Endodermal cell (in vitro differentiated cells): ENCODE measurements at regions not wholly inside any gene's neighbourhood (a gene's known extent, or its start where the extent isn't known, plus 50 kb on each side); places are given as distances from the start of the nearest gene placed in this dataset.

Experiments
- DNase-seq: peaks from one replicate; pipeline ENCODE4 v3.0.0-alpha.2; 2017
- H3K27ac ChIP-seq: 2 replicates; pipeline ENCODE4 v1.5.1; 2013; ENCODE audit warnings: mild to moderate bottlenecking, low read depth, low read length, moderate library complexity
- H3K27me3 ChIP-seq: 2 replicates; pipeline ENCODE4 v1.6.1; 2013; ENCODE audit warnings: mild to moderate bottlenecking, low read length, moderate library complexity; ENCODE audit not compliant: insufficient read depth, control insufficient read depth, poor library complexity, severe bottlenecking
- H3K36me3 ChIP-seq: 2 replicates; pipeline ENCODE4 v1.7.0; 2013; ENCODE audit warnings: mild to moderate bottlenecking, low read length, moderate library complexity; ENCODE audit not compliant: control insufficient read depth, insufficient read depth
- H3K4me1 ChIP-seq: one replicate; pipeline ENCODE4 v1.7.0; 2013; ENCODE audit warnings: low read length; ENCODE audit not compliant: control insufficient read depth, insufficient read depth
- H3K4me3 ChIP-seq: 2 replicates; pipeline ENCODE4 v1.5.1; 2013; ENCODE audit warnings: mild to moderate bottlenecking, low read length, moderate library complexity
- H3K9ac ChIP-seq: 2 replicates; pipeline ENCODE4 v1.6.1; 2013; ENCODE audit warnings: mild to moderate bottlenecking, low read length, moderate library complexity; ENCODE audit not compliant: poor library complexity, severe bottlenecking; ENCODE audit errors: extremely low read depth
- H3K9me3 ChIP-seq: 2 replicates; pipeline ENCODE4 v1.6.1; 2013; ENCODE audit warnings: mild to moderate bottlenecking, low read length, moderate library complexity; ENCODE audit not compliant: control insufficient read depth
- H3K27ac Mint-ChIP-seq: 2 replicates; pipeline ENCODE4 v1.8.0; 2020; ENCODE audit warnings: mixed read lengths
- H3K27me3 Mint-ChIP-seq: 2 replicates; pipeline ENCODE4 v1.8.0; 2021; ENCODE audit warnings: mild to moderate bottlenecking, mixed read lengths; ENCODE audit not compliant: insufficient read depth
- H3K36me3 Mint-ChIP-seq: 2 replicates; pipeline ENCODE4 v1.8.0; 2020; ENCODE audit warnings: low read depth, mixed read lengths
- H3K4me1 Mint-ChIP-seq: 2 replicates; pipeline ENCODE4 v1.8.0; 2020; ENCODE audit warnings: mixed read lengths
- H3K4me3 Mint-ChIP-seq: 2 replicates; pipeline ENCODE4 v1.8.0; 2020; ENCODE audit warnings: mild to moderate bottlenecking, moderate library complexity, mixed read lengths
- H3K9me3 Mint-ChIP-seq: 2 replicates; pipeline ENCODE4 v1.8.0; 2020; ENCODE audit warnings: mild to moderate bottlenecking, mixed read lengths
- WGBS, 2 experiments: methylation state at CpG; one replicate each; pipeline versions ENCODE4 v1.1.5 to v1.1.7; 2013; ENCODE audit warnings: missing lambda C conversion rate in 2 of 2, mixed read lengths in 1 of 2; ENCODE audit not compliant: insufficient coverage in 1 of 2, insufficient read length in 1 of 2; 5-methylcytosine and 5-hydroxymethylcytosine counted together
- TF ChIP-seq, protein P1 (sequence below): fragments of 200-600 bp; sonication (generic); conservative IDR thresholded peaks from 2 replicates; pipeline ENCODE4 v1.5.0; 2021; ENCODE audit warnings: antibody characterized with exemption, mild to moderate bottlenecking

DNA sequence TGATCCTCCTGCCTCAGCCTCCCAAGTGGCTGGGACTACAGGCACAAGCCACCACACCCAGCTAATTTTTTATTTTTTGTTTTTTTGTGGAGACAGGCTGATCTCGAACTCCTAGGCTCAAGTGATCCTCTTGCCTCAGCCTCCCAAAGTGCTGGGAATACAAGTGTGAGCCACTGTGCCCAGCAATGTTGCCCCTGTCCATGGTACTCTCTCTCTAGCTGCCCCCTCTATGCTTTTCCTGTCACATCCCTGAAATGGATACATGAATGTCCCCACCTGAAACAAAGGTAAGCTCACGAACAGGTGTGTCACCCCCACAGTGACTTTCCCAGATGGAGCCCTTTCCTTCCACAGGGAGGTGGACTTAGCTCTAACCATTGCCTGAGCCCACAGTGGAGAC lies 141.1 kb upstream of the MGMT start:
- Histone ChIP-seq H3K36me3 (no peaks in the 10 kb centered on the region), H3K4me1 (no peaks in the 10 kb centered on the region), H3K27ac (no peak overlapping the region), H3K27me3 (no peaks in the 10 kb centered on the region), H3K9me3 (no peaks in the 10 kb centered on the region), H3K9ac (no peak overlapping the region), H3K4me3 (no peak overlapping the region)
- Mint-ChIP-seq H3K36me3 (no peaks in the 10 kb centered on the region), H3K27ac (no peak overlapping the region), H3K4me3 (no peak overlapping the region), H3K4me1 (peaks cover 7% of the 10 kb centered on the region), H3K9me3 (no peaks in the 10 kb centered on the region), H3K27me3 (peaks cover 2% of the 10 kb centered on the region)
- DNase-seq: no peak
- WGBS, 2 experiments: 80 to 87% methylated on average over 1 to 2 of the region's 2 CpGs
- TF ChIP-seq, protein P1, sequence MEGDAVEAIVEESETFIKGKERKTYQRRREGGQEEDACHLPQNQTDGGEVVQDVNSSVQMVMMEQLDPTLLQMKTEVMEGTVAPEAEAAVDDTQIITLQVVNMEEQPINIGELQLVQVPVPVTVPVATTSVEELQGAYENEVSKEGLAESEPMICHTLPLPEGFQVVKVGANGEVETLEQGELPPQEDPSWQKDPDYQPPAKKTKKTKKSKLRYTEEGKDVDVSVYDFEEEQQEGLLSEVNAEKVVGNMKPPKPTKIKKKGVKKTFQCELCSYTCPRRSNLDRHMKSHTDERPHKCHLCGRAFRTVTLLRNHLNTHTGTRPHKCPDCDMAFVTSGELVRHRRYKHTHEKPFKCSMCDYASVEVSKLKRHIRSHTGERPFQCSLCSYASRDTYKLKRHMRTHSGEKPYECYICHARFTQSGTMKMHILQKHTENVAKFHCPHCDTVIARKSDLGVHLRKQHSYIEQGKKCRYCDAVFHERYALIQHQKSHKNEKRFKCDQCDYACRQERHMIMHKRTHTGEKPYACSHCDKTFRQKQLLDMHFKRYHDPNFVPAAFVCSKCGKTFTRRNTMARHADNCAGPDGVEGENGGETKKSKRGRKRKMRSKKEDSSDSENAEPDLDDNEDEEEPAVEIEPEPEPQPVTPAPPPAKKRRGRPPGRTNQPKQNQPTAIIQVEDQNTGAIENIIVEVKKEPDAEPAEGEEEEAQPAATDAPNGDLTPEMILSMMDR: no peak

DNA sequence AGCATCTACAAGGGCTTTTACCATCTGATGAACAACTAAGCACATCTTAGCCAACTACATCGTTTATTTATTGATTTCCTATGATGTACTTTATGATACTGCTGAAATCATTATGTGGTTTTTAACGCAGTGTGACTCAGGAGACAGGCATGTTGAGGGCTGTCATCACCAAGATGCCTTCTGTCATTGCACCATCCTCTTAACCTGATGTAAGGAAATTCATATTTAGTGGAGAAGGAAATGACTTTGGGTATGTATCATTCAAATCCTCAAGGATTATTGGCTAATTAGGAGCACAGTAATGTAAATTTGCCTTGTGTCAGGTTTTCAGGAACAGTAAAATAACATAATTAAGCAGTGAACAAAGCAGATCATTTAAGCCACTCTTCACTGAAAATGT lies 138.5 kb upstream of the MGMT start:
- Mint-ChIP-seq H3K27me3 (no peaks in the 10 kb centered on the region), H3K9me3 (no peaks in the 10 kb centered on the region), H3K4me1 (peaks cover 2% of the 10 kb centered on the region), H3K4me3 (no peak overlapping the region), H3K27ac (no peak overlapping the region), H3K36me3 (no peaks in the 10 kb centered on the region)
- H3K36me3 ChIP-seq: no peaks in the 10 kb centered on the region
- H3K9me3 ChIP-seq: no peaks in the 10 kb centered on the region
- TF ChIP-seq, protein P1: no peak
- no peak overlapping the region for H3K4me3 ChIP-seq
- H3K27me3 ChIP-seq: no peaks in the 10 kb centered on the region
- H3K9ac ChIP-seq: no peak overlapping the region
- DNase-seq: no peak
- no peak overlapping the region for H3K27ac ChIP-seq
- WGBS, 2 experiments: 80 to 97% methylated on average over 1 to 2 of the region's 2 CpGs
- no peaks in the 10 kb centered on the region for H3K4me1 ChIP-seq

DNA sequence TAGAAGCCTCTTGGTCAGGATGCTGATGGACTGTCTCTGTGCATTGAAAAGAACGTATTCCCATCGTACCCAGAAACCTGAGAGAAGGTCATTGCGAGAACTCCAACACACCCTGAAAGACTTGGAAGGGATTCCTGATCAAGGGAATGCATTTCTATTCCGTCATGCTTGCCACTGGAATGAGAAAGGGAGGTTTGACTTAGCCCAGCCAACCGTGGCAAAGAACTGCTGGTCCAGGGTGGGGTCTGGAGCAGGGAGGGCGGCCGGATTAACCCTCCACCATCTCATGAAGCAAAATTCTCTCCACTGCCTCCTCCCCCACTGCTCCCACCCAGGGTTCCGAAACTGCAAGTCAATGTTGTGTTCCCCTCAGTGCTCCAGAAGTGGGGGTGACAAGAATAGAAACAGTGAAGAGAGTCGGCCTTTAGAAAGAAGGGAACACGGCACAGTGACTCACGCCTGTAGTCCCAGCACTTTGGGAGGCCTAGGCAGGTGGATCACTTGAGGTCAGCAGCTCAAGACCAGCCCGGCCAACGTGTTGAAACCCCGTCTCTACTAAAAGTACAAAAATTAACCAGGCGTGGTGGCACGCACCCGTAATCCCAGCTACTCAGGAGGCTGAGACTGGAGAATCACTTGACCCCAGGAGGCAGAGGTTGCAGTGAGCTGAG lies 137.5 kb upstream of the MGMT start:
- WGBS, 2 experiments: 93 to 95% methylated on average over 10 to 17 of the region's 17 CpGs
- H3K4me1 ChIP-seq: no peaks in the 10 kb centered on the region
- DNase-seq: no peak
- H3K27me3 ChIP-seq: no peaks in the 10 kb centered on the region
- Mint-ChIP-seq H3K4me1 (no peaks in the 10 kb centered on the region), H3K27ac (no peak overlapping the region), H3K27me3 (no peaks in the 10 kb centered on the region), H3K36me3 (no peaks in the 10 kb centered on the region), H3K9me3 (no peaks in the 10 kb centered on the region), H3K4me3 (no peak overlapping the region)
- H3K27ac ChIP-seq: no peak overlapping the region
- no peak overlapping the region for H3K4me3 ChIP-seq
- no peaks in the 10 kb centered on the region for H3K9me3 ChIP-seq
- TF ChIP-seq, protein P1: no peak
- no peak overlapping the region for H3K9ac ChIP-seq
- no peaks in the 10 kb centered on the region for H3K36me3 ChIP-seq
